GM18517 (cell line): ENCODE measurements at regions not wholly inside any gene's neighbourhood (a gene's known extent, or its start where the extent isn't known, plus 50 kb on each side); places are given as distances from the start of the nearest gene placed in this dataset.

Experiments used
- ATAC-seq: cut with Tn5 transposase; IDR thresholded peaks from one replicate; pipeline ENCODE4 v1.9.1; 2021; ENCODE audit warnings: mild to moderate bottlenecking, moderate library complexity; ENCODE audit not compliant: unreplicated experiment

DNA sequence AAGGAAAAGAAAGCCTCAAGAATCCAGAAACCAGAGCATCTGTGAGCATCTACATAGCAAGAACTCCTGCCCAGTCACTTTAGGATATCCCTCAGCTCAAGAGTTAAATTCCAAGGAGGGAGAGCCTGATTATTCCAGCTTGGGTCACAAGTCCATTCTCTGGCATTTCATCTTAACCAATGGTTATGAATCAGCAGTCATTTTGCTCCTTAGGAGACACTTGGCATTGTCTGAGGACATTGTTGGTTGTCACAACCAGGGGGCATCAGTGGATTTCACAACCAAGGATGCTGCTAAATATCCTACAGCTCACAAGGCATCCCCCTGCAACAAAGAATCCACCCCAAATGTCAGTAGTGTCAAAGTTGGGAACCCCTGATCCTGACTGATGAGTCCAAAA is 51.0 kb upstream of the LMCD1 start:
- no peak for ATAC-seq

DNA sequence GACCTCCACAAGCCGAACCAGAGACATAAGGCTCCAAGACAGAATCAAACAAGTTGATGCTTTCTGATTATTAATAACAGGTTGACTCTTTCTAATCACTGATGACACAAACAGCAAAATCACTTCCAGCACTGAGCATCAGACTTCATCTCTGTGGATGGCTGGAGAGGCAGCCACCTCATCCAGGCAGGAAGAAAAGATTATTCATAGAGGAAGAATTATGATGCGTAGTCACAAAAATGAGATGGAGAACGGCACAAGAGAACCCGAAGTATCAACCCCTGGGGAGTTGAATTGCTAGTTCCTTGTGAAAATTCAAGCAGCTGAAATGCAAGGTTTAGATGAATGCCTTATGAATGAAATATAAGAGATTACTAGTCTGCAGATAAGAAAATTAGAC is 49.9 kb upstream of the LMCD1 start:
- ATAC-seq: no peak
